Loucy (cell line): ENCODE measurements at regions not wholly inside any gene's neighbourhood (a gene's known extent, or its start where the extent isn't known, plus 50 kb on each side); places are given as distances from the start of the nearest gene placed in this dataset.

ENCODE experiments used
- H2AFZ ChIP-seq: fragments of 200-600 bp; sonication (generic); 2 replicates; pipeline ENCODE4 v1.6.0; 2016; ENCODE audit warnings: antibody characterized with exemption, mild to moderate bottlenecking, low read length, moderate library complexity
- H3F3A ChIP-seq: fragments of 200-600 bp; 2 replicates; pipeline ENCODE4 v1.6.0; 2016; ENCODE audit warnings: antibody characterized with exemption, low read depth, mild to moderate bottlenecking
- H3K27me3 ChIP-seq: fragments of 200-600 bp; sonication (generic); 2 replicates; pipeline ENCODE4 v1.6.1; 2014; ENCODE audit warnings: low read length, mild to moderate bottlenecking; ENCODE audit not compliant: insufficient read depth, poor library complexity, severe bottlenecking
- H3K36me3 ChIP-seq: fragments of 200-600 bp; sonication (generic); 2 replicates; pipeline ENCODE4 v1.6.1; 2016; ENCODE audit warnings: low read length; ENCODE audit not compliant: insufficient read depth
- H3K4me1 ChIP-seq: fragments of 200-600 bp; sonication (generic); 2 replicates; pipeline ENCODE4 v1.5.1; 2014; ENCODE audit warnings: low read length, mild to moderate bottlenecking; ENCODE audit not compliant: insufficient read depth, poor library complexity, severe bottlenecking
- H3K4me2 ChIP-seq: fragments of 200-600 bp; sonication (generic); 2 replicates; pipeline ENCODE4 v1.6.0; 2014; ENCODE audit warnings: antibody characterized with exemption, low read length, low read depth, mild to moderate bottlenecking; ENCODE audit not compliant: poor library complexity, severe bottlenecking
- H3K4me3 ChIP-seq: fragments of 200-600 bp; sonication (generic); 2 replicates; pipeline ENCODE4 v1.5.1; 2014; ENCODE audit warnings: low read length, mild to moderate bottlenecking, mixed read lengths; ENCODE audit not compliant: poor library complexity, severe bottlenecking
- H3K79me2 ChIP-seq: fragments of 200-600 bp; sonication (generic); 2 replicates; pipeline ENCODE4 v1.6.1; 2014; ENCODE audit warnings: low read length; ENCODE audit not compliant: insufficient read depth
- H3K9ac ChIP-seq: fragments of 200-600 bp; sonication (generic); 2 replicates; pipeline ENCODE4 v1.6.0; 2014; ENCODE audit warnings: mild to moderate bottlenecking, low read depth, low read length, moderate library complexity; ENCODE audit not compliant: poor library complexity, severe bottlenecking
- H3K9me2 ChIP-seq: fragments of 200-600 bp; sonication (generic); replicated peaks from 2 replicates; pipeline ENCODE4 v1.6.1; 2016; ENCODE audit warnings: low read depth, low read length, mixed read lengths
- H3K9me3 ChIP-seq: fragments of 200-600 bp; sonication (generic); 2 replicates; pipeline ENCODE4 v1.6.1; 2014; ENCODE audit warnings: mild to moderate bottlenecking, antibody characterized with exemption, low read length, low read depth; ENCODE audit not compliant: insufficient read depth
- H4K20me1 ChIP-seq: fragments of 200-600 bp; sonication (generic); 2 replicates; pipeline ENCODE4 v1.6.0; 2014; ENCODE audit warnings: antibody characterized with exemption, low read length, mild to moderate bottlenecking; ENCODE audit not compliant: insufficient read depth, poor library complexity, severe bottlenecking
- EZH2phosphoT487 ChIP-seq: fragments of 200-600 bp; IDR thresholded peaks from 2 replicates; pipeline ENCODE4 v1.6.1; 2018; ENCODE audit warnings: antibody characterized with exemption, mild to moderate bottlenecking, moderate library complexity, borderline replicate concordance
- TF ChIP-seq, protein P1 (sequence below): fragments of 200-600 bp; sonication (generic); conservative IDR thresholded peaks from 2 replicates; pipeline ENCODE4 v1.5.1; 2014; ENCODE audit warnings: mild to moderate bottlenecking, antibody characterized with exemption, low read length

GRCh38 chr1:234533034-234533891 lies 54.3 kb upstream of the TARBP1 start:
- Histone ChIP-seq H3K36me3 (no peaks in the 10 kb centered on the region), H3F3A (no peaks in the 10 kb centered on the region), H3K9ac (no peak overlapping the region), H3K4me2 (no peak overlapping the region), H4K20me1 (no peaks in the 10 kb centered on the region), H3K9me2 (no peaks in the 10 kb centered on the region), H3K9me3 (no peaks in the 10 kb centered on the region), H3K4me3 (no peak overlapping the region), H3K79me2 (no peaks in the 10 kb centered on the region), H3K4me1 (peaks cover 17% of the 10 kb centered on the region), H3K27me3 (no peaks in the 10 kb centered on the region), H2AFZ (no peak overlapping the region)
- no peak for TF ChIP-seq EZH2phosphoT487
- TF ChIP-seq, protein P1, sequence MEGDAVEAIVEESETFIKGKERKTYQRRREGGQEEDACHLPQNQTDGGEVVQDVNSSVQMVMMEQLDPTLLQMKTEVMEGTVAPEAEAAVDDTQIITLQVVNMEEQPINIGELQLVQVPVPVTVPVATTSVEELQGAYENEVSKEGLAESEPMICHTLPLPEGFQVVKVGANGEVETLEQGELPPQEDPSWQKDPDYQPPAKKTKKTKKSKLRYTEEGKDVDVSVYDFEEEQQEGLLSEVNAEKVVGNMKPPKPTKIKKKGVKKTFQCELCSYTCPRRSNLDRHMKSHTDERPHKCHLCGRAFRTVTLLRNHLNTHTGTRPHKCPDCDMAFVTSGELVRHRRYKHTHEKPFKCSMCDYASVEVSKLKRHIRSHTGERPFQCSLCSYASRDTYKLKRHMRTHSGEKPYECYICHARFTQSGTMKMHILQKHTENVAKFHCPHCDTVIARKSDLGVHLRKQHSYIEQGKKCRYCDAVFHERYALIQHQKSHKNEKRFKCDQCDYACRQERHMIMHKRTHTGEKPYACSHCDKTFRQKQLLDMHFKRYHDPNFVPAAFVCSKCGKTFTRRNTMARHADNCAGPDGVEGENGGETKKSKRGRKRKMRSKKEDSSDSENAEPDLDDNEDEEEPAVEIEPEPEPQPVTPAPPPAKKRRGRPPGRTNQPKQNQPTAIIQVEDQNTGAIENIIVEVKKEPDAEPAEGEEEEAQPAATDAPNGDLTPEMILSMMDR, result no peak

- H3K9ac ChIP-seq, result no peak overlapping the region
- H3K79me2 ChIP-seq, result no peaks in the 10 kb centered on the region
- no peaks in the 10 kb centered on the region for H3K27me3 ChIP-seq
- TF ChIP-seq, protein P1, result no peak
- no peak for TF ChIP-seq EZH2phosphoT487
- H3K36me3 ChIP-seq, result no peaks in the 10 kb centered on the region
- H3K4me3 ChIP-seq, result no peak overlapping the region
- no peaks in the 10 kb centered on the region for H3K9me2 ChIP-seq
- H3K4me2 ChIP-seq, result no peak overlapping the region
- no peaks in the 10 kb centered on the region for H4K20me1 ChIP-seq
- no peak overlapping the region for H2AFZ ChIP-seq
- H3F3A ChIP-seq, result no peaks in the 10 kb centered on the region
- peaks cover 22% of the 10 kb centered on the region for H3K4me1 ChIP-seq
- H3K9me3 ChIP-seq, result no peaks in the 10 kb centered on the region
These were observed 53.5 kb upstream of the TARBP1 start for GRCh38 chr1:234532503-234532922.

DNA sequence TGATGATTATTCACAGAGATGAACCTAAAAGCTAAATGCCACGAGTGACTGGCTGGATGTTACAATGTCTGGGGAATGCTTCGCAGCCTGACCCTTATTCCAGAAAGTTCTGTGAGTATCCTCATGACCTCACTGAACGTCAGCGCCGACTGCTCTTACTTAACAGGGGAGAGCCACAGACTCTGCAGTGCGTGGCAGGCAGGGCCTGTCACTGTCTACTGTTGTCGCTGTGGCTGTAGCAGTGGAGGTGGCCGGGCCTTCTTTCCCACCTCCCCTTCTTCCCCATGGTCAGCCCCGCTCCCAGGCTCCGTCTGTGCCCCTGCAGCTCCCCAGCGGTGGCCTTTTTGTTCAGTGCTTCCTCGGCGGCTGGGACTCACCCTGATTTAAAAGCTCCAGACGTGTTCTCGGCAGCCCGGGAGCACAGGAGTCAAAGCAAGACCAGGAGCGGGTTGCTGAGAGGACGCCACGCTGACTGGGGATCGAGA lies 52.2 kb upstream of the TARBP1 start:
- no peaks in the 10 kb centered on the region for H3K27me3 ChIP-seq
- no peaks in the 10 kb centered on the region for H3K36me3 ChIP-seq
- no peak overlapping the region for H3K4me3 ChIP-seq
- no peaks in the 10 kb centered on the region for H4K20me1 ChIP-seq
- H3K9me2 ChIP-seq, result no peaks in the 10 kb centered on the region
- no peak overlapping the region for H3K9ac ChIP-seq
- H3K4me1 ChIP-seq, result peaks cover 26% of the 10 kb centered on the region
- H3F3A ChIP-seq, result no peaks in the 10 kb centered on the region
- H3K4me2 ChIP-seq, result no peak overlapping the region
- no peaks in the 10 kb centered on the region for H3K79me2 ChIP-seq
- TF ChIP-seq, protein P1, result no peak
- no peak for TF ChIP-seq EZH2phosphoT487
- H2AFZ ChIP-seq, result no peak overlapping the region
- no peaks in the 10 kb centered on the region for H3K9me3 ChIP-seq
